Fibroblast of lung (primary cell): ENCODE measurements at regions not wholly inside any gene's neighbourhood (a gene's known extent, or its start where the extent isn't known, plus 50 kb on each side); places are given as distances from the start of the nearest gene placed in this dataset.

Experiments used
- DNase-seq, 2 donors: peaks; one replicate each; pipeline versions ENCODE4 v3.0.0 to v3.0.0-alpha.2; 2010; ENCODE audit warnings: low read depth in 2 of 2
- H2AFZ ChIP-seq: 2 replicates; pipeline ENCODE4 v1.5.1; 2012; ENCODE audit warnings: low read length, control low read depth, inconsistent platforms
- H3K27ac ChIP-seq: 2 replicates; pipeline ENCODE4 v1.5.1; 2011; ENCODE audit warnings: low read length, control low read depth; ENCODE audit not compliant: insufficient read depth
- H3K27me3 ChIP-seq: 2 replicates; pipeline ENCODE4 v1.5.1; 2011; ENCODE audit warnings: mild to moderate bottlenecking, low read length; ENCODE audit not compliant: control insufficient read depth, insufficient read depth
- H3K36me3 ChIP-seq: 2 replicates; pipeline ENCODE4 v1.5.1; 2011; ENCODE audit warnings: low read length; ENCODE audit not compliant: control insufficient read depth, insufficient read depth
- H3K4me1 ChIP-seq: 2 replicates; pipeline ENCODE4 v1.5.1; 2011; ENCODE audit warnings: low read length; ENCODE audit not compliant: control insufficient read depth, insufficient read depth; ENCODE audit errors: extremely low read depth
- H3K4me2 ChIP-seq: 2 replicates; pipeline ENCODE4 v1.5.1; 2011; ENCODE audit warnings: low read length, control low read depth; ENCODE audit not compliant: insufficient read depth; ENCODE audit errors: extremely low read depth
- H3K4me3 ChIP-seq, 4 experiments: fragments of 200-600 bp in 1 of 4; sonication (generic) in 1 of 4; replicated peaks in 1 of 4; 2 replicates each; pipeline ENCODE4 v1.5.1; 2011 to 2016; ENCODE audit warnings: low read length in 4 of 4, low read depth in 3 of 4, mild to moderate bottlenecking in 3 of 4, control low read depth in 2 of 4, inconsistent platforms in 1 of 4, mixed read lengths in 1 of 4; ENCODE audit not compliant: insufficient read depth in 1 of 4; ENCODE audit errors: control extremely low read depth in 1 of 4
- H3K79me2 ChIP-seq: 2 replicates; pipeline ENCODE4 v1.5.1; 2012; ENCODE audit warnings: mild to moderate bottlenecking, low read length, inconsistent platforms; ENCODE audit not compliant: control insufficient read depth, insufficient read depth
- H3K9ac ChIP-seq: 2 replicates; pipeline ENCODE4 v1.5.1; 2011; ENCODE audit warnings: mild to moderate bottlenecking, low read length, control low read depth; ENCODE audit not compliant: insufficient read depth
- H3K9me3 ChIP-seq: 2 replicates; pipeline ENCODE4 v1.5.1; 2012; ENCODE audit warnings: low read depth, low read length; ENCODE audit not compliant: control insufficient read depth, insufficient read depth
- H4K20me1 ChIP-seq: 2 replicates; pipeline ENCODE4 v1.5.1; 2011; ENCODE audit warnings: low read length; ENCODE audit not compliant: control insufficient read depth, insufficient read depth; ENCODE audit errors: extremely low read depth
- EZH2 ChIP-seq: IDR thresholded peaks from 2 replicates; pipeline ENCODE4 v1.5.1; 2012; ENCODE audit warnings: low read length, control low read depth, mild to moderate bottlenecking; ENCODE audit errors: missing control alignments
- TF ChIP-seq, protein P1 (sequence below), 2 donors: IDR thresholded peaks in 1 of 2; conservative IDR thresholded peaks in 1 of 2; 1 replicate in 1 of 2; 2 replicates in 1 of 2; pipeline ENCODE4 v1.5.1; 2011 to 2012; ENCODE audit warnings: low read length in 2 of 2, control low read depth in 1 of 2, inconsistent platforms in 1 of 2, low read depth in 1 of 2, mild to moderate bottlenecking in 1 of 2

DNA sequence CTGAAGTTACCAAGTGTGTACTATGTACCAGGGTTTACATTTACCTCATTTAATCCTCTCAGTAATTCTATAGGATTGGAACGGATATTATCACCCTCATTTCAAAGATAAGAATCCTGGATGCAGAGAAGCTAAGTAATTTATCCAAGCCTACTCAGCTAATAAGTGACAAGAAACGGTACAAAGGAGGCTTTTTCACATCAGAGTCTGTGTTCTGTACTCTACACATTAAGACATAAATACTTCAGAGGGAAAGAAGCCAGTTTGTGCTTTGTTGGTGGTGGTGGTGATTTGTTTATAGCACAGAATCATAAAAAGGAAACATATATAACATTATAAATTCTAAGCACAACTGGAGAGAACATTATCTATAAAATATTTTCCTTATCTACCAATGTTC is 88.3 kb upstream of the HMGCLL1 start:
- H3K9me3 ChIP-seq: no peaks in the 10 kb centered on the region
- TF ChIP-seq, protein P1, sequence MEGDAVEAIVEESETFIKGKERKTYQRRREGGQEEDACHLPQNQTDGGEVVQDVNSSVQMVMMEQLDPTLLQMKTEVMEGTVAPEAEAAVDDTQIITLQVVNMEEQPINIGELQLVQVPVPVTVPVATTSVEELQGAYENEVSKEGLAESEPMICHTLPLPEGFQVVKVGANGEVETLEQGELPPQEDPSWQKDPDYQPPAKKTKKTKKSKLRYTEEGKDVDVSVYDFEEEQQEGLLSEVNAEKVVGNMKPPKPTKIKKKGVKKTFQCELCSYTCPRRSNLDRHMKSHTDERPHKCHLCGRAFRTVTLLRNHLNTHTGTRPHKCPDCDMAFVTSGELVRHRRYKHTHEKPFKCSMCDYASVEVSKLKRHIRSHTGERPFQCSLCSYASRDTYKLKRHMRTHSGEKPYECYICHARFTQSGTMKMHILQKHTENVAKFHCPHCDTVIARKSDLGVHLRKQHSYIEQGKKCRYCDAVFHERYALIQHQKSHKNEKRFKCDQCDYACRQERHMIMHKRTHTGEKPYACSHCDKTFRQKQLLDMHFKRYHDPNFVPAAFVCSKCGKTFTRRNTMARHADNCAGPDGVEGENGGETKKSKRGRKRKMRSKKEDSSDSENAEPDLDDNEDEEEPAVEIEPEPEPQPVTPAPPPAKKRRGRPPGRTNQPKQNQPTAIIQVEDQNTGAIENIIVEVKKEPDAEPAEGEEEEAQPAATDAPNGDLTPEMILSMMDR (conservative IDR thresholded peaks at IDR 0.05 in 1 of 2, IDR thresholded peaks at IDR 0.05 in 1 of 2; ENCODE audit: low read depth in 1 of 2, low read length in 2 of 2): no peak
- no peak for TF ChIP-seq EZH2
- no peaks in the 10 kb centered on the region for H4K20me1 ChIP-seq
- no peaks in the 10 kb centered on the region for H3K36me3 ChIP-seq
- H3K79me2 ChIP-seq: no peaks in the 10 kb centered on the region
- no peaks in the 10 kb centered on the region for H3K27me3 ChIP-seq
- no peak overlapping the region for H3K4me2 ChIP-seq
- H3K27ac ChIP-seq: no peak overlapping the region
- H3K4me1 ChIP-seq: no peaks in the 10 kb centered on the region
- no peak for DNase-seq
- H3K9ac ChIP-seq: no peak overlapping the region
- H3K4me3 ChIP-seq: no peak overlapping the region
- H2AFZ ChIP-seq: no peak overlapping the region

DNA sequence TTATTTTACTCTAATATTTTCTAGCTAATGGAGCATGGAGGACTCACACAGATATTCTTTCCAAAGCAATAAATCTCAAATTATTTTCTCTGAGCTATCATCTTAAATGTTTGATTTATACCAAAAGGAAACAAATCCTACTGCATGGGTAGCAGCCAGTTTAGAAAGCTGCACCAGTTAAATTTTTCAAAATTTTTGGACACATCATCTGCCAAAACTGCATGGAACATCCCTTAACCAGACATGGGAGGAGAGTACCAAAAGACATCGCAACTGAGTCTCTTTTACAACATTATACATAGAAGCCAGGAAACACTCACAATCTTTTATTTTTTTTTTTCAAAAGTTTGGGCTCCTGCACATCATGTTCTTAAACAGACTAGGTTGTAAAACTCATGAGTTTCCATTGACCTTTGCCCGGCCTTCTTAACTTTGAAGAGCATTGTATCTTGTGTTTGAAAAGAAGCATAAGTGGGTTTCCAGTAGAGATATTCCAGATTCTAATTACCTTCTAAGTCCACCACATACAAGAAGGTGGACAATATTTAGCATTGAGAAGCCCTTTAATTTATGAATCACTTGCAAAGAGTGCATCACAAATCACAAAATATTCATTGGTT is 87.7 kb upstream of the HMGCLL1 start:
- no peak overlapping the region for H3K4me2 ChIP-seq
- no peak for DNase-seq
- TF ChIP-seq, protein P1 (conservative IDR thresholded peaks at IDR 0.05 in 1 of 2, IDR thresholded peaks at IDR 0.05 in 1 of 2; ENCODE audit: low read depth in 1 of 2, low read length in 2 of 2): no peak
- no peak for TF ChIP-seq EZH2
- H3K4me1 ChIP-seq: no peaks in the 10 kb centered on the region
- H3K4me3 ChIP-seq: no peak overlapping the region
- no peaks in the 10 kb centered on the region for H3K27me3 ChIP-seq
- no peak overlapping the region for H3K9ac ChIP-seq
- no peaks in the 10 kb centered on the region for H3K79me2 ChIP-seq
- no peaks in the 10 kb centered on the region for H3K36me3 ChIP-seq
- H2AFZ ChIP-seq: no peak overlapping the region
- no peaks in the 10 kb centered on the region for H3K9me3 ChIP-seq
- no peaks in the 10 kb centered on the region for H4K20me1 ChIP-seq
- no peak overlapping the region for H3K27ac ChIP-seq

DNA sequence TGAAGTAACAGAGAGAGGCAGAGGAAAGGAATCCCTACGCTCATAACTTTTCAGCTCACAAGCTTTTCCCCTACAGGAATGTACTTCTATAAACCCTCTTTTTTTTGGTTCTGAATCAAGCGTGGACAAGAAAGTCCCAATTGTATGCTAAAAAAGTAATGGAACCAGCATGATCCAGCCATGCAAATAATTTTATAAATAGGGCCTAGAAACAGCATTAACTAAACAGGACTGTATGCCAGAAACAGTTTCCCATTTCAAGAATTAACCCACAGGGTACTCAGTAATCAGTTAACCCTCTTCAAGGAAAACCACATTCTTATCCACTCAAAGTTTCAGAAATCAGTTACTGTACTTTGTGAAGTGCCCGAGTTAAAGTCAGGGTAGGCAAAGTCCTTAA is 87.0 kb upstream of the HMGCLL1 start:
- Histone ChIP-seq H3K79me2 (no peaks in the 10 kb centered on the region), H3K9ac (no peak overlapping the region), H4K20me1 (no peaks in the 10 kb centered on the region), H2AFZ (no peak overlapping the region), H3K4me1 (no peaks in the 10 kb centered on the region), H3K4me3 (no peak overlapping the region), H3K9me3 (no peaks in the 10 kb centered on the region), H3K27me3 (no peaks in the 10 kb centered on the region), H3K4me2 (no peak overlapping the region), H3K36me3 (no peaks in the 10 kb centered on the region), H3K27ac (no peak overlapping the region)
- DNase-seq: no peak
- TF ChIP-seq EZH2: no peak
- TF ChIP-seq, protein P1 (conservative IDR thresholded peaks at IDR 0.05 in 1 of 2, IDR thresholded peaks at IDR 0.05 in 1 of 2; ENCODE audit: low read depth in 1 of 2, low read length in 2 of 2): no peak
